HL-60 (cell line): ENCODE measurements at regions not wholly inside any gene's neighbourhood (a gene's known extent, or its start where the extent isn't known, plus 50 kb on each side); places are given as distances from the start of the nearest gene placed in this dataset.

Experiments used
- DNase-seq, 2 experiments: peaks; one replicate each; pipeline ENCODE4 v3.0.0-alpha.2; 2010 to 2020; ENCODE audit warnings: low read depth in 1 of 2, low spot score in 1 of 2
- H3K27ac ChIP-seq: fragments of 250-450 bp; sonication (Bioruptor Pico); replicated peaks from 2 replicates; pipeline ENCODE4 v1.5.1; 2020; ENCODE audit warnings: mild to moderate bottlenecking, moderate library complexity
- H3K27me3 ChIP-seq: fragments of 250-450 bp; sonication (Bioruptor Pico); 2 replicates; pipeline ENCODE4 v1.5.1; 2021; ENCODE audit warnings: mild to moderate bottlenecking, moderate library complexity; ENCODE audit not compliant: insufficient read depth, poor library complexity, severe bottlenecking
- H3K4me3 ChIP-seq: replicated peaks from 2 replicates; pipeline ENCODE4 v1.5.1; 2011; ENCODE audit warnings: mild to moderate bottlenecking, control low read depth, low read length; ENCODE audit not compliant: insufficient read depth
- CTCF ChIP-seq: IDR thresholded peaks from one replicate; pipeline ENCODE4 v1.5.1; 2011; ENCODE audit warnings: low read length, control low read depth, inconsistent platforms; ENCODE audit not compliant: insufficient read depth
- GABPA ChIP-seq: IDR thresholded peaks from 2 replicates; pipeline ENCODE4 v1.6.1; 2012; ENCODE audit warnings: low read depth
- POLR2AphosphoS5 ChIP-seq: IDR thresholded peaks from 2 replicates; pipeline ENCODE4 v1.6.1; 2012; ENCODE audit warnings: low read depth
- REST ChIP-seq: IDR thresholded peaks from 2 replicates; pipeline ENCODE4 v1.6.1; 2012; ENCODE audit warnings: low read depth; ENCODE audit not compliant: insufficient replicate concordance
- SPI1 ChIP-seq: IDR thresholded peaks from 2 replicates; pipeline ENCODE4 v1.6.1; 2012; ENCODE audit warnings: low read depth, mild to moderate bottlenecking, borderline replicate concordance

GRCh38 chr3:159853506-159853864, 135.2 kb upstream of the IL12A start:
- no peak for TF ChIP-seq CTCF
- no peak for TF ChIP-seq POLR2AphosphoS5
- no peak for TF ChIP-seq GABPA
- no peak for TF ChIP-seq REST
- TF ChIP-seq SPI1: no peak
- H3K27me3 ChIP-seq: no peaks in the 10 kb centered on the region
- H3K4me3 ChIP-seq: no peak overlapping the region
- H3K27ac ChIP-seq: no peak overlapping the region
- DNase-seq: no peak

- H3K4me3 ChIP-seq: no peak overlapping the region
- no peaks in the 10 kb centered on the region for H3K27me3 ChIP-seq
- DNase-seq: no peak
- no peak overlapping the region for H3K27ac ChIP-seq
- no peak for TF ChIP-seq CTCF
- TF ChIP-seq REST: no peak
- TF ChIP-seq POLR2AphosphoS5: no peak
- TF ChIP-seq SPI1: no peak
- TF ChIP-seq GABPA: no peak
These were observed 134.0 kb upstream of the IL12A start for GRCh38 chr3:159854500-159855124.

GRCh38 chr3:159855599-159856346, 132.9 kb upstream of the IL12A start:
- H3K27me3 ChIP-seq: no peaks in the 10 kb centered on the region
- no peak for DNase-seq
- TF ChIP-seq SPI1 (no peak), POLR2AphosphoS5 (no peak), GABPA (no peak), REST (no peak), CTCF (no peak)
- no peak overlapping the region for H3K27ac ChIP-seq
- no peak overlapping the region for H3K4me3 ChIP-seq
